ENCODE measurements at regions not wholly inside any gene's neighbourhood (a gene's known extent, or its start where the extent isn't known, plus 50 kb on each side); places are given as distances from the start of the nearest gene placed in this dataset.

DNA sequence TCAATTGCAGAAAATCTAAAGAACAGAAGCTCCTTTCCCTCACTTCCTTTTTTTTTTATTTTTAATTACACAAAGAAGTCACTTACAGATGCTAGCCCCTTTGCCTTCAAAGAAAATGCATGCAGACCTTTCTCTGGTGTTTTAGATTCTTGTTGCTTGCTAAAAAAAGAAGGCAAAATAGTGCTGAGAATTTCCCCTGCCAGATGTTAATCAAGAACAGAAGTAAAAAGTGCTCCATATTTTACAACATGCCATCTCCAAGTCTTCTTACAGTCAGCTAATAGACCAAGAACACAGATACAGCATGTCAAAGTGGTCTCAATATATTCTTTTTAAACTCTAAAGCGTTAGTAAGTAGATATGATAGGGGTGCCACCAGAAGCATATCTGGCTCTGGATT, 142.8 kb upstream of the RGMB start:
- TF ChIP-seq, protein P1, sequence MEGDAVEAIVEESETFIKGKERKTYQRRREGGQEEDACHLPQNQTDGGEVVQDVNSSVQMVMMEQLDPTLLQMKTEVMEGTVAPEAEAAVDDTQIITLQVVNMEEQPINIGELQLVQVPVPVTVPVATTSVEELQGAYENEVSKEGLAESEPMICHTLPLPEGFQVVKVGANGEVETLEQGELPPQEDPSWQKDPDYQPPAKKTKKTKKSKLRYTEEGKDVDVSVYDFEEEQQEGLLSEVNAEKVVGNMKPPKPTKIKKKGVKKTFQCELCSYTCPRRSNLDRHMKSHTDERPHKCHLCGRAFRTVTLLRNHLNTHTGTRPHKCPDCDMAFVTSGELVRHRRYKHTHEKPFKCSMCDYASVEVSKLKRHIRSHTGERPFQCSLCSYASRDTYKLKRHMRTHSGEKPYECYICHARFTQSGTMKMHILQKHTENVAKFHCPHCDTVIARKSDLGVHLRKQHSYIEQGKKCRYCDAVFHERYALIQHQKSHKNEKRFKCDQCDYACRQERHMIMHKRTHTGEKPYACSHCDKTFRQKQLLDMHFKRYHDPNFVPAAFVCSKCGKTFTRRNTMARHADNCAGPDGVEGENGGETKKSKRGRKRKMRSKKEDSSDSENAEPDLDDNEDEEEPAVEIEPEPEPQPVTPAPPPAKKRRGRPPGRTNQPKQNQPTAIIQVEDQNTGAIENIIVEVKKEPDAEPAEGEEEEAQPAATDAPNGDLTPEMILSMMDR (IDR thresholded peaks at IDR 0.05), result no peak
- TF ChIP-seq POLR2A (IDR thresholded peaks at IDR 0.05), result no peak

Data from uterus (tissue), 2 donors.